Spleen (tissue), 11 donors: ENCODE measurements at regions not wholly inside any gene's neighbourhood (a gene's known extent, or its start where the extent isn't known, plus 50 kb on each side); places are given as distances from the start of the nearest gene placed in this dataset.

Source experiments
- DNase-seq: peaks from one replicate; pipeline ENCODE4 v3.0.0-alpha.2; 2020
- H3K27ac ChIP-seq, 8 donors: fragments of 200-600 bp; sonication (generic) in 7 of 8; 1 replicate in 4 of 8; 2 replicates in 4 of 8; pipeline versions ENCODE4 v1.5.0 to v1.8.0; 2016 to 2021; ENCODE audit warnings: inconsistent platforms in 4 of 8, mild to moderate bottlenecking in 4 of 8, moderate library complexity in 1 of 8
- H3K27me3 ChIP-seq, 7 donors: fragments of 200-600 bp; sonication (generic) in 6 of 7; replicated peaks in 1 of 7; 1 replicate in 4 of 7; 2 replicates in 3 of 7; pipeline versions ENCODE4 v1.5.0 to v1.8.0; 2016 to 2021; ENCODE audit warnings: inconsistent platforms in 3 of 7, mild to moderate bottlenecking in 1 of 7
- H3K36me3 ChIP-seq, 6 donors: fragments of 200-600 bp; sonication (generic) in 5 of 6; 1 replicate in 4 of 6; 2 replicates in 2 of 6; pipeline versions ENCODE4 v1.5.0 to v1.8.0; 2016 to 2021; ENCODE audit warnings: inconsistent platforms in 2 of 6
- H3K4me1 ChIP-seq, 6 donors: fragments of 200-600 bp; sonication (generic) in 5 of 6; 1 replicate in 3 of 6; 2 replicates in 3 of 6; pipeline versions ENCODE4 v1.5.0 to v1.8.0; 2016 to 2021; ENCODE audit warnings: inconsistent platforms in 3 of 6
- H3K4me3 ChIP-seq, 8 donors: fragments of 200-600 bp; sonication (generic) in 7 of 8; 1 replicate in 4 of 8; 2 replicates in 4 of 8; pipeline versions ENCODE4 v1.5.0 to v1.8.0; 2016 to 2021; ENCODE audit warnings: inconsistent platforms in 4 of 8, mild to moderate bottlenecking in 4 of 8, moderate library complexity in 2 of 8
- H3K9me3 ChIP-seq, 8 donors: fragments of 200-600 bp; sonication (generic) in 7 of 8; 1 replicate in 4 of 8; 2 replicates in 4 of 8; pipeline versions ENCODE4 v1.5.0 to v1.8.0; 2016 to 2021; ENCODE audit warnings: inconsistent platforms in 4 of 8
- CTCF ChIP-seq, 11 experiments: fragments of 200-600 bp in 7 of 11; fragments of 450-650 bp in 4 of 11; sonication (generic) in 4 of 11; IDR thresholded peaks in 8 of 11; conservative IDR thresholded peaks in 3 of 11; 1 replicate in 7 of 11; 2 replicates in 4 of 11; pipeline versions ENCODE4 v1.4.0 to v1.8.0; 2016 to 2021; ENCODE audit warnings: antibody characterized with exemption in 11 of 11, inconsistent platforms in 4 of 11, mild to moderate bottlenecking in 1 of 11
- POLR2A ChIP-seq, 3 donors: fragments of 450-650 bp; IDR thresholded peaks; one replicate each; pipeline ENCODE4 v1.5.1; 2017; ENCODE audit warnings: antibody characterized with exemption in 3 of 3, mild to moderate bottlenecking in 1 of 3
- POLR2AphosphoS5 ChIP-seq, 3 donors: sonication (generic); formaldehyde crosslinking; IDR thresholded peaks; one replicate each; pipeline ENCODE4 v1.5.1; 2017; ENCODE audit warnings: antibody characterized with exemption in 3 of 3
- WGBS, 5 donors: extraction: QIAGEN DNeasy Blood & Tissue Kit in 3 of 5; methylation state at CpG; one replicate each; pipeline versions ENCODE4 v1.1.5 to v1.1.7; 2013 to 2018; 5-methylcytosine and 5-hydroxymethylcytosine counted together
- intact Hi-C: fragments of 100-400 bp; cut with DNase I; formaldehyde crosslinking; loops from one replicate; pipeline ENCODE4 v1.15.0; 2023; ENCODE audit warnings: low total_unique reads
- donor health status: healthy with polysubstance abuse.
- donor health status: DM: no; HTN: no; CAD: no; lungs with moderate emphysema.
- donor health status: DM: no; HTN: no; CAD: no.
- donor health status: Bipolar disorder and iron deficiency.
- donor health status: healthy.
- donor health status: DM: no; HTN: no; CAD: no.
- donor health status: DM: yes; HTN: yes; CAD: no.

GRCh38 chr9:81477669-81478068 lies 211.7 kb downstream of the TLE1 start:
- intact Hi-C loops: no loop called here
- no peak overlapping the region for H3K27ac ChIP-seq
- no peak overlapping the region for H3K4me3 ChIP-seq
- DNase-seq: no peak
- no peaks in the 10 kb centered on the region for H3K27me3 ChIP-seq
- WGBS, 5 donors: 82 to 91% (median 90%) methylated on average over 2 of the region's 2 CpGs
- H3K36me3 ChIP-seq: no peaks in the 10 kb centered on the region
- H3K9me3 ChIP-seq: peaks cover 0 to 11% (median 4%) of the 10 kb centered on the region in 8 donors
- no peak for TF ChIP-seq POLR2AphosphoS5 (IDR thresholded peaks at IDR 0.05)
- no peak for TF ChIP-seq POLR2A (IDR thresholded peaks at IDR 0.05)
- TF ChIP-seq CTCF (IDR thresholded peaks at IDR 0.05 in 8 of 11, conservative IDR thresholded peaks at IDR 0.05 in 3 of 11): no peak
- no peaks in the 10 kb centered on the region for H3K4me1 ChIP-seq

GRCh38 chr9:81476813-81477490 lies 212.4 kb downstream of the TLE1 start:
- TF ChIP-seq CTCF (IDR thresholded peaks at IDR 0.05 in 8 of 11, conservative IDR thresholded peaks at IDR 0.05 in 3 of 11) (no peak), POLR2AphosphoS5 (IDR thresholded peaks at IDR 0.05) (no peak)
- no peaks in the 10 kb centered on the region for H3K27me3 ChIP-seq
- DNase-seq: no peak
- 87 to 97% (median 92%) methylated on average over 6 of the region's 6 CpGs for WGBS, 5 donors
- peaks cover 0 to 9% (median 2%) of the 10 kb centered on the region in 8 donors for H3K9me3 ChIP-seq
- H3K4me1 ChIP-seq: no peaks in the 10 kb centered on the region
- H3K4me3 ChIP-seq: no peak overlapping the region
- no peak overlapping the region for H3K27ac ChIP-seq
- intact Hi-C loops: no loop called here
- no peaks in the 10 kb centered on the region for H3K36me3 ChIP-seq

- Histone ChIP-seq H3K27me3 (no peaks in the 10 kb centered on the region), H3K9me3 (no peaks in the 10 kb centered on the region), H3K4me3 (no peak overlapping the region), H3K36me3 (no peaks in the 10 kb centered on the region), H3K4me1 (no peaks in the 10 kb centered on the region), H3K27ac (no peak overlapping the region)
- intact Hi-C loops: no loop called here
- no peak for DNase-seq
- 82 to 95% (median 86%) methylated on average over 5 of the region's 5 CpGs for WGBS, 5 donors
- no peak for TF ChIP-seq CTCF (IDR thresholded peaks at IDR 0.05 in 8 of 11, conservative IDR thresholded peaks at IDR 0.05 in 3 of 11)
- no peak for TF ChIP-seq POLR2AphosphoS5 (IDR thresholded peaks at IDR 0.05)
- no peak for TF ChIP-seq POLR2A (IDR thresholded peaks at IDR 0.05)
These were observed 214.6 kb downstream of the TLE1 start for GRCh38 chr9:81474792-81475191.

- Histone ChIP-seq H3K9me3 (no peaks in the 10 kb centered on the region), H3K27me3 (no peaks in the 10 kb centered on the region), H3K27ac (no peak overlapping the region), H3K4me3 (no peak overlapping the region), H3K4me1 (no peaks in the 10 kb centered on the region), H3K36me3 (no peaks in the 10 kb centered on the region)
- 75 to 85% (median 83%) methylated on average over 3 of the region's 3 CpGs for whole genome bisulfite sequencing, 5 donors
- no peak for DNase-seq
- TF ChIP-seq POLR2AphosphoS5 (IDR thresholded peaks at IDR 0.05) (no peak), CTCF (IDR thresholded peaks at IDR 0.05 in 8 of 11, conservative IDR thresholded peaks at IDR 0.05 in 3 of 11) (no peak), POLR2A (IDR thresholded peaks at IDR 0.05) (no peak)
- intact Hi-C loops: no loop called here
These were observed 215.2 kb downstream of the TLE1 start for GRCh38 chr9:81474125-81474524.
